Stimulated activated naive CD8-positive, alpha-beta T cell treated with anti-CD3 and anti-CD28 coated beads, Interleukin-15, amount 100 ng/mL, for 72 hours (primary cell): ENCODE measurements at regions not wholly inside any gene's neighbourhood (a gene's known extent, or its start where the extent isn't known, plus 50 kb on each side); places are given as distances from the start of the nearest gene placed in this dataset.

Experiments used
- ATAC-seq: fragments of 150-1000 bp; cut with Tn5 transposase; 2 replicates; pipeline ENCODE4 v1.10.0; 2021; ENCODE audit warnings: mild to moderate bottlenecking, moderate library complexity
- DNase-seq, 2 donors: peaks; one replicate each; pipeline ENCODE4 v3.0.0; 2021 to 2022
- H3K27ac Mint-ChIP-seq, 2 donors: one replicate each; pipeline ENCODE4 v1.8.0; 2022; ENCODE audit warnings: mild to moderate bottlenecking in 2 of 2, mixed read lengths in 2 of 2, moderate library complexity in 2 of 2
- H3K27me3 Mint-ChIP-seq: one replicate; pipeline ENCODE4 v1.8.0; 2022; ENCODE audit warnings: mixed read lengths
- H3K4me1 Mint-ChIP-seq: one replicate; pipeline ENCODE4 v1.8.0; 2022; ENCODE audit warnings: mild to moderate bottlenecking, mixed read lengths
- H3K4me3 Mint-ChIP-seq, 2 donors: one replicate each; pipeline ENCODE4 v1.8.0; 2022; ENCODE audit warnings: mild to moderate bottlenecking in 2 of 2, mixed read lengths in 2 of 2, moderate library complexity in 1 of 2
- H3K9me3 Mint-ChIP-seq, 2 donors: one replicate each; pipeline ENCODE4 v1.8.0; 2022; ENCODE audit warnings: mixed read lengths in 2 of 2

DNA sequence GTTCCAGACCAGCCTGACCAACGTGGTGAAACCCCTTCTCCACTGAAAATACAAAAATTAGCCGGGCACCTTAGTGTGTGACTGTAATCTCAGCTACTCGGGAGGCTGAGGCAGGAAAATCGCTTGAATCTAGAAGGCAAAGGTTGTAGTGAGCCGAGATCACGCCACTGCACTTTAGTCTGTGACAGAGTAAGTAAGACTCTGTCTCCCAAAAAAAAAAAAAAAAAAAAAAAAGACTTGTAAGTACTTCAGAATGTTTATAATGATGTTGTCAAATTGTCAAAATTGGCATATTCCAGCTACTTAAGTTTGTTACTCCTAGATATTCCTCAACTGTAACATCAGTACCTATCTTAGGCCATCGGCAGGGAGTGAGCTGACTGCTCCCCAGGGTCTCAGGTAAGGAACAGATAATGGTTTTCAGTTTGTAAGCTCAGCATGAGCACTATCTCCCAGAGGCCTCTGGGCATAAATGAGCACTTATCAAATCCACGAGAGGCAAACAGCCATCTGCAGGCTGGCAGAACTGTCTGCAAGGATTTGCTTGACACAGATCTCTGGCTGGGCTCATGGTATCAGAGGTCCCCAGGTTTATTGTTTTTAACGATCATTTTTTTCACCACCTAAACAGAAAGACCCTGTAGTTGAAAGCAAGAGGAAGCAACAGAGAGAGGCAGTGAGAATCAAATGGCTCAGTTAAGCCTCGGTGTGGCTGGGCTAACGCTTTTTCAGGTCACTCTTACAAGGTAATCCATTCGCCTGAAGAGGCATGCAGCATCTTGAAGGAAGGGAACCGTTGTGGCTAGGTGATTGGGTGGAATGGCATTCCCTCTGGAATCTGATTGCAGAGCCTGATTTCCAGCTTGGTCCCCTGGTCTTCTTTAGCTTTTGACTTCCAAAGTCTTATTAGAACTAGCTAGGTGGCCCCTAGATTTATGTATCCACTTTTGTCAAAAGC lies 115.9 kb downstream of the LY86 start:
- peaks cover 35% of the 10 kb centered on the region for H3K27me3 Mint-ChIP-seq
- DNase-seq (no peak), ATAC-seq (no peak)
- H3K4me1 Mint-ChIP-seq, result peaks cover 13% of the 10 kb centered on the region
- no peak overlapping the region for H3K27ac Mint-ChIP-seq
- H3K9me3 Mint-ChIP-seq, result no peaks in the 10 kb centered on the region
- H3K4me3 Mint-ChIP-seq, result no peak overlapping the region

DNA sequence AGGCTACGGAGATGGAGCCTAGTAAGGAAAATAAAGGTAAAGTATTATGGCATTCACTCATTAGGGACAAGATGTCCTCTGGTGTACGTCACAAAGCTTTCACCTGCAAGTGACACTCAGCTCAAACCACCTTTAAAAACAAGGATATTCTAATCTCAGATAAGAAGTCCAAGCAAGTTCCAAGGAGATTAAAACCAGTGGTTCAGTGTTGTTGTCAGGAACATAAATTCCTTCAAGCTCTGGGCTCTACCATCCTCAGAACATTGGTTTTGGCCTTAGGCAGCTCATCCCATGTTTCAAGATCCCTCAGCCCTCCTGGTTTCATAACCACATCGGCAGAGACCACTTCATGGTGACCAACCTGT lies 116.5 kb downstream of the LY86 start:
- Mint-ChIP-seq H3K27ac (no peak overlapping the region), H3K9me3 (no peaks in the 10 kb centered on the region), H3K4me3 (no peak overlapping the region), H3K4me1 (peaks cover 11% of the 10 kb centered on the region), H3K27me3 (peaks cover 35% of the 10 kb centered on the region)
- no peak for ATAC-seq
- DNase-seq, result no peak

DNA sequence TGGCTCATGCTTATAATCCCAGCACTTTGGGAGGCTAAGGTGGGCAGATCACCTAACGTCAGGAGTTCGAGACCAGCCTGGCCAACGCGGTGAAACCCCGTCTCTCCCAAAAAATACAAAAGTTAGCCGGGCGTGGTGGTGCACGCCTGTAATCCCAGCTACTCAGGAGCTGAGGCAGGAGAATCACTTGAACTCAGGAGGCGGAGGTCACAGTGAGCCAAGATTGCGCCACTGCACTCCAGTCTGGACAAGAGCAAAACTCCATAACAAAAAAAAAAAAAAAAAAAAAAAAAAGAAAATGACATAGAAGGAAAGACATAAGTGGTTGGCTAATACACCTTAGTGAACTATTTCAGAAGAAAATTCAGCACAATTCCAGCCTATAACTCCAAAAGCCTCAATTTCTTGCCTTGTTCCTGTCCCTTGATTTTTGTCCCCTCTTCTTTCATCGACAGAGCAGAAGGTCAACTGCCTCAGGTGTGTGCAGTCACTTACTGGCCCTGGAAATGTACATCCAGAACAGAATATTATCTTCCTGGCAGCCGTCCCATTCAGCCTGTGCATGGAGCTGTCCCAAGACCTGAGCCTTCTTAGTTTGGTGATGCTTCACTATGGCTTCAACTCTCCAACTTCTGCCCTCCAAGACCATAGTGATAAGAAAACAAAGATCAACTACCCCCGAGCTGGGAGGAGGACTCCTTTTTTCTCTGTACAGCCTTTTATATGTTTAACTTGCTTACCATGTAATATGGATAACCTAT lies 117.6 kb downstream of the LY86 start:
- no peak overlapping the region for H3K4me3 Mint-ChIP-seq
- no peak for DNase-seq
- H3K9me3 Mint-ChIP-seq, result no peaks in the 10 kb centered on the region
- H3K27ac Mint-ChIP-seq, result no peak overlapping the region
- ATAC-seq, result no peak
- peaks cover 35% of the 10 kb centered on the region for H3K27me3 Mint-ChIP-seq
- peaks cover 11% of the 10 kb centered on the region for H3K4me1 Mint-ChIP-seq

DNA sequence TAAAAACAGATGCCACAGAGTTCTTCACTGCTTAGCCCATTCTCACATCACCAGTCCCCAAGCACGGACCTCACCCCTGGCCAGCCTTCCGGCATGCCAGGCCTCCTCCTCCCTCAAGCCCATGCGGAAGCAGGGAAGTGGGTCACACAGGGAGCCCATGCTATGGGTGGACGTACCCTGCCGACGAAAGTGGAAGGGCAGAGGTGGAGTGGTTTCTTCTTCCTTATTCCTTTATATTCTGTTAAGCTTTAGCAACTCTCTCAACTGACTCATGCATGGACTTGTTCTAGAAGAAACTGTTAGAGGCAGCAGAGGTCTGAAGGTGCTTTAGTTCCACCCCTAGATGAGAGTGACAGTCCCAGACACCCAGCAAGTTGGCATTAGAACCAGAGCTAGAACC lies 118.6 kb downstream of the LY86 start:
- no peak overlapping the region for H3K27ac Mint-ChIP-seq
- DNase-seq, result no peak
- H3K27me3 Mint-ChIP-seq, result peaks cover 33% of the 10 kb centered on the region
- no peaks in the 10 kb centered on the region for H3K9me3 Mint-ChIP-seq
- no peak overlapping the region for H3K4me3 Mint-ChIP-seq
- no peak for ATAC-seq
- H3K4me1 Mint-ChIP-seq, result peaks cover 22% of the 10 kb centered on the region

DNA sequence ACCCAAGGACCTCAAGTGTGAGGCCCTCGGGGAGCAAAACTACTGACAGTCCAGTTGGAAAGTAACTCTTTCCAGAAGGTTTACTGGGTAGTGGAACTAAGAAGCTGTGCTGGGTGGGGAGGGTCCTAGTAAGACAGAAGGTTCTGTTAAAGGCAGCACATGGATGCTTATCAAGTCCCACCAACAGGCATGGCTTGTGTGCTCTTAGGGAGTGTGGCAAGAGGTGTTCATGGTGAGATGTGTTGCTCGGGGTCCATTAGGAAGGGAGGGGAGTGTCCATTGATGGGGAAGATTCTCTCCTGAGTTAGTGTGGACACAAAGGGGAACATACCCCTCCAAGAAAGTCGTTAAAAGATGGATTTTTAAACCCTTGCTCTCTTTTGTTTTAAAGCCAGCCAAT lies 120.6 kb downstream of the LY86 start:
- no peak overlapping the region for H3K4me3 Mint-ChIP-seq
- H3K4me1 Mint-ChIP-seq, result peaks cover 33% of the 10 kb centered on the region
- no peak for DNase-seq
- no peak overlapping the region for H3K27ac Mint-ChIP-seq
- no peak for ATAC-seq
- H3K27me3 Mint-ChIP-seq, result peaks cover 44% of the 10 kb centered on the region
- H3K9me3 Mint-ChIP-seq, result no peaks in the 10 kb centered on the region

DNA sequence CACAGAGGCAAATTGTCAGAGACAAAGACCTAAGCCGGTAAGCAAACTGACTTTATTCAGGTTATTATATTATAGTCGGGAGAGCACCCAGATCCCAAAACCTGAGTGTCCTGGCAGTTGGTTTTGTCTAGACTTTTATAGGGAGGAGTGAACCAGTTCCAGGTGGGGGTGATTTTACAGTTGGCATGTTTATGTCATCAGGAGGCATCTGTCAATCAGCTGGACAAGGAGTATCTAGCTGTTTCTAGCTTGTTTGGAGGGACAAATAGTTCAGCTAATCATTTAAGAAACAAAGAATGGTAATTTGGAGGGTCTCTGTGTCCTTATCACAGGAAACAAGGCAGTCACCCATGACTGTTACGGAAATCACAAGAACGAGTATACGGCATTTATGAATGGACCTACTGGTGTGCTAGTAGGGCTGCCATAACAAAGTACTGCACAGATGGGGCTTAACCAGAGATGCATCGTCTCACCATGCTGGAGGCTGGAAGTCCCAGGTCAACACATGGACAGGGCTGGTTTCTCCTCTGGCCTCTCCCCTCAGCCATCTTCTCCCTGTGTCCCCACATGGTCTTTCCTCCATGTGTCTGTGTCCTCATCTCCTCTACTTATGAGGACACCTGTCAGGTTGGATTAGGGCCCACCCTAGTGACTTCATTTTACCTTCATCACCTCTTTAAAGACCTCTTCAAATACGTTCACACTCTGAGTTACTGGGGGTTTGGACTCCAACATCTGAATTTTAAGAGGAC lies 122.7 kb downstream of the LY86 start:
- ATAC-seq (no peak), DNase-seq (no peak)
- H3K4me3 Mint-ChIP-seq, result peak overlapping the region; percentile 63 to 85
- H3K9me3 Mint-ChIP-seq, result no peaks in the 10 kb centered on the region
- no peak overlapping the region for H3K27ac Mint-ChIP-seq
- H3K27me3 Mint-ChIP-seq, result peaks cover 44% of the 10 kb centered on the region
- peaks cover 35% of the 10 kb centered on the region for H3K4me1 Mint-ChIP-seq

DNA sequence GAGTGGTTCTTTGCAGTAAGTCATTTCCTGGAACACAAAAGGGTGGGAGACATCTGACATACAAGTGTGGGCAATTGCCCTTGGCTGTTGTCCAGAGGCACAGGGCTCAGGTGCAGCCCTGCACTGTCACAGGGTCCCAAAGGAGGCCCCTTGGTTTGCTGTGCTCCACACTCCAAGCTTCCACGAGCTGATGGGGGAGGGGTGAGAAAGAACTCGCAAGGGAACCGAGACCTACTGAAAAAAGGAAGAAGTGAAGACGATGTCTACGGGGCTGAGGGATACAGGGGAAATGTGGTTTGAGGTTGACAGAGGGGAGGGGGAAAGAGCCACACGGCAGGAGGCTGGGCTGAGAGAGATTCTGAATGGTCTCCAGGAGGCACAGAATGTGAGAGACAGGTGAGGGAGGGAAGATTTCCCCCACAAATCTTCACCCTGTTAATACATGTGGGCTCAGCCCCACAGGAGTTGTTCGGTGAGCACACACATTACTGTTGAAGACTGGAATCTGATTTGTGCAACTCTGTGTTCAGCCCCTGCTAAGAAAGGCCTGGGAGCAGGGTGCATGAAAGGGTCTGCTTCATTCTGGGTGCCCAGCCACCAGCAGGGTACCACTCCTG lies 123.4 kb downstream of the LY86 start:
- H3K4me1 Mint-ChIP-seq, result peaks cover 35% of the 10 kb centered on the region
- peak overlapping the region; percentile 34 to 77 for H3K27ac Mint-ChIP-seq
- ATAC-seq (peak; percentile 38), DNase-seq (no peak)
- peaks cover 44% of the 10 kb centered on the region for H3K27me3 Mint-ChIP-seq
- peak overlapping the region; percentile 63 to 85 for H3K4me3 Mint-ChIP-seq
- no peaks in the 10 kb centered on the region for H3K9me3 Mint-ChIP-seq

DNA sequence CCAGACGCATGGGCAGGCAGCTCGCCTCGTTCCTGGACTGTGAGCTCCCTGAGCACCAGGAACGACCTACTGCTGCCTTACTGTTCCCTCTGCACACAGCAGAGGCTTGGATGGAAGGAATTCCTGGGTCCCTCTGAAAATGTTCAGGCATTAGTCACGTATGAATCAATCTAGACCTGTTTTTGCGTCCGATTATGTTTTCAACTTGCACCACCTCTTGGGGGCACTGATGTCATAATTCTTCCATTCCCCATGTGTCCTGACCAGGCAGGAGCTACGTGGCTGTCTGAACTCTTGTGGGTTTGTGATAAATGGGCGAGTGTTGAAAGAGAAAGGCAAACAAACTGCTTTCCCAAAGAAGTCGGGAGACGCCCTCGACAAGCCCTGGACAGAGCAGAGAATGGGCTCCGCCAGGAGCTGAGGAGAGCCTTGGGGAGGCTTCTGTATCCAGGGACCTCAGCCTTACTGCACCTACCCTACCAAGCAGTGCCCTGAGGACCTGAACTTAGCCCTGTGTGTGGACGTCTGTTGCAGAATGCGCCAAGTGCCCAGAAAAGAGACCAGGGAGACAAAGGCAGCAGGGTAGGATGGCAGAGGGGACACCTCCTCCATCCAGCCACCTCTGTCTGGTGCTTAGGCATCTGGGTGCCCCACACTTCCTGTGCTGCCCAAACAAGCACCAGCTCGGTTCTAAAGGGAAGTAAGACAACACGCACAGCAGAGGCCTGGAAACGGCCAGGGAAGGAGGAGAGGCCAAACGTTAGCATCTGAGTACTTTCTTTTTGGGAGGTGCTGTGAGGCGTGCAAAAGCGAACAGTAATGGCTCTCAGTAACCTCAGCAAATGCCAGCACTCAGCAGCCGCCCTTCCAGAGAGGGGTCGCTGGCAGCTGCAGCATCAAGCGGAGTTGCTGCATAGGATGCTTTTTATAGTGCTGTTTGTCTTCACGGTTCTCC lies 124.2 kb downstream of the LY86 start:
- DNase-seq (no peak), ATAC-seq (peak; percentile 65)

DNA sequence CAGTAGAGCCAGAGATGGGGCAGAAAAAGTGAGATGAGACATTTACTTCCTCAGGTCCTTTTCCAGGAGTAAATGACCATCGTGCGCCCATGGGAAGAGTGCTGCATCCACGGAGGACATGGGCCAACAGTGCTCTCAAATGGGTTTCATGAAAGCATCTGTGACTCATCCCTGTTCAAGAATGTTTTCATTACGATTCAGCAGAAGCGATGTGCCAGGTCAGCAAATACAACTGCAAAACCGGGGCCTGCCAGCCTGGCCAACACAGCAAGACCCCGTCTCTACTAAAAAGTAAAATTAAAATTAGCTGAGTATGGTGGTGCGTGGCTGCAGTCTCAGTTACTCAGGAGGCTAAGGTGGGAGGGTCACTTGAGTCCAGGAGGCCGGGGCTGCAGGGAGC lies 125.1 kb downstream of the LY86 start:
- H3K4me3 Mint-ChIP-seq, result no peak overlapping the region
- H3K27me3 Mint-ChIP-seq, result peaks cover 41% of the 10 kb centered on the region

More for the DNA sequence above, 124.2 kb downstream of the LY86 start:
- peak overlapping the region in 1 of 2 donors; percentile 27 for H3K27ac Mint-ChIP-seq
- peaks cover 36% of the 10 kb centered on the region for H3K4me1 Mint-ChIP-seq
- no peaks in the 10 kb centered on the region for H3K9me3 Mint-ChIP-seq
- H3K4me3 Mint-ChIP-seq, result peak overlapping the region; percentile 7 to 85
- H3K27me3 Mint-ChIP-seq, result peaks cover 44% of the 10 kb centered on the region

DNA sequence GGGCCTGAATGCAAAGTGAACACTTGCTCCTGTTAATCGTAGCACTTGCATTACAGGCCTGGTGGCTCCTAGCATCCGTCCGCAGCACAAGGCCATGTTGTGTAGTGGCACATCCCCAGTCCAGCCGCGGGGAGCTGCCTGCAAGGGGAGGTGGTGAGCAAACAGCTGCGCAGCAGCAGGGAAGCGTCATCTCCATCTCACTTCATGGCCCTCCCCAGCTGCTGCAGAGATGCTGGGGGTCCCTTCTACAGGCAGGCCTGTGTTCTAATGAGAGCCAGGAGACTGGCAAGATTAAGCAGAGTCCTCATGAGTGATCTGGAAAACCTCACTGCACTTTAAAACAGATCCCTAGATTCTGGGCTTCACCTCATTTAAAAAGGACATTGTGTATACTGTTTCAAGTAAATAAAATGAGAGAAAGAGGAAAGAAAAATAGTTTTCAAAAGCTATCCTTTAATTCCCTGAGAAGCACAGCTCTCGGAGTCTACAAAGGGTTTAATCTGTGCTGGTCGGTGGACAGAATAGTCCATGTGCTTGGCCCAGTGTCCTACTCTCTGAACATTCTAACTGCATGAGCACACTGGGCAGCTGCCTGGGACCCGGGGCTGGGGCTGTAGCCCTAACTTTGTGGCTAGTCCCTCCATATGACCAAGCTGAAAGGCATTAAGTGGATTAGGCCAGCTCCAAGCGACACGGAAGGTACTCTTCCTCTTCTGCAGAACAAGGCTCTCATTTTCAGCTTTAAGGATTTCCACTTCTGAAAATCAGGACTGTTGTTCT lies 125.8 kb downstream of the LY86 start:
- Mint-ChIP-seq H3K27me3 (peaks cover 36% of the 10 kb centered on the region), H3K27ac (no peak overlapping the region), H3K4me1 (peaks cover 48% of the 10 kb centered on the region), H3K4me3 (no peak overlapping the region), H3K9me3 (no peaks in the 10 kb centered on the region)
- DNase-seq, result no peak
- no peak for ATAC-seq

More for the DNA sequence above, 125.1 kb downstream of the LY86 start:
- Mint-ChIP-seq H3K27ac (no peak overlapping the region), H3K4me1 (peaks cover 44% of the 10 kb centered on the region), H3K9me3 (no peaks in the 10 kb centered on the region)
- ATAC-seq (no peak), DNase-seq (no peak)

DNA sequence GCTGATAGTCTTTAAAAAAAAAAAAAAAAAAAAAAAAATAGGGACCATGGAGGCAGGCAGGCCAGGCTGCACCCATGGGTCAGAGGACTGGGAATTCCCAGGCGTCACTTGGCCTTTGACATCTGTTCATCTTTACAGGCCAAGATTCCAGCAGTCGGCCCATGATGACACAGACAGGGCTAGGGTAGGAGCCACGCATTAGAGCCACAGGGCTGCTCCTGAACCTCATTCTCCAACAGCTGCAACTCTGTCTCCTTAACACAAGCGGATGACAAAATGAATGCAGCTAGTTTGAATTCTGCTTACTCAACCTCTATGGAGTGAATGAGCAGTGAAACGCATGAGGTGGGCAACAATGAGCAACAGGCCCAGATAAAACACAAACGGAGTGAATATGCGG lies 126.4 kb downstream of the LY86 start:
- no peaks in the 10 kb centered on the region for H3K9me3 Mint-ChIP-seq
- peaks cover 48% of the 10 kb centered on the region for H3K4me1 Mint-ChIP-seq
- ATAC-seq, result no peak
- H3K4me3 Mint-ChIP-seq, result no peak overlapping the region
- H3K27me3 Mint-ChIP-seq, result peaks cover 33% of the 10 kb centered on the region
- DNase-seq, result no peak
- H3K27ac Mint-ChIP-seq, result no peak overlapping the region

DNA sequence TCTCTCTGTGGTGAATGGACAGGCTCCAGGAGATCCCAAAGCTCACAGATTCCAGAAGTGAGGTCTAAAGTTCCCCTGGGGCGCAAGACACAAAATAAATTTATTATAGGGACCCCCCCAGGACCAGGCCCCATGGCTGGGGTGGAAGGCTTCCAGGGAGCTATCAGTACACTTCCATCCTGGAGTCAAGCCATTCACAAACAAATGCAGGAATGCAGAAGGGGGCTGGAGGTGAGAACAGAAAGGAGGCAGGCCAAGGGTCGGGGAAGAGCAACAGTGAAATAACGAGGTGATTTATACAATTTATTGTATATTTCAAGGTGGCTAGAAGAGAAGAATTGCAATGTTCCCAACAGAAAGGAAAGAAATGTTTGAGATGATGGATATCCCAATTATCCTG lies 126.9 kb downstream of the LY86 start:
- H3K9me3 Mint-ChIP-seq, result no peaks in the 10 kb centered on the region
- H3K4me3 Mint-ChIP-seq, result no peak overlapping the region
- no peak overlapping the region for H3K27ac Mint-ChIP-seq
- DNase-seq (no peak), ATAC-seq (no peak)
- peaks cover 28% of the 10 kb centered on the region for H3K27me3 Mint-ChIP-seq
- H3K4me1 Mint-ChIP-seq, result peaks cover 48% of the 10 kb centered on the region

DNA sequence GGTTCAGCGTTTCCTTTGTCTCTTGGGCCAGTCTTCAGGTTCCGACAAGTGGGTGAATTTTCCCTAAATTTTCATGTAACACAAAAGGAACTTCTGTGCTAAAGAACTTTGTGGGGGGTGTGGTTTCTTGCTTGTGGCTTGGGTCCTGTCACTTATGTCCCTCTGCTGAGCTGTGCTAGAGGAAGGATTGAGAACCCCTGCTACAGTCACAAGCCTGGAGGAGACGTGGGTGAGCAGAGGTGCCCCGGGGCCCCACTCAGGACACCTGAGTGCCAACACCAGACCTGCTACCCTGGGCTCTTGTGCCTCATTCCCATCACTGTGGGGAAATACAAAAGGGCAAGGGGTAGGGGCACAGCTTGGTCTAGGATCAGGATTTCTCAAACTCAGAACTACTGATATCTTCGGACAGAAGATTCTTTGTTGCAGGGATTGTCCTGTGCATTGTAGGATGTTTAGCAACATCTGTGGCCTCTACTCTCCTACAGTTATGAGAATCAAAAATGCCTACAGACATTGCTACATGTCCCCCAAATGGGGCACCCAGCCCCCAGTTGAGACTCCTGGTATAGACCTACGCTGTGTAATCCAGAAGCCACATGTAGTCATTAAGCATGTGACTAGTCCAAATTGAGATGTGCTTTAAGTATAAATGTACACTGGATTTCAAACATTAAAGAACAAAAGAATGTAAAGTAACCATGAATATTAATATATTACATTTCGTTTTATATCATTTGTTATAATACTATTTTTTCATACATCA lies 128.7 kb downstream of the LY86 start:
- H3K4me3 Mint-ChIP-seq, result no peak overlapping the region
- H3K4me1 Mint-ChIP-seq, result peaks cover 34% of the 10 kb centered on the region
- no peak for DNase-seq
- no peaks in the 10 kb centered on the region for H3K9me3 Mint-ChIP-seq
- H3K27ac Mint-ChIP-seq, result no peak overlapping the region
- no peak for ATAC-seq
- H3K27me3 Mint-ChIP-seq, result peaks cover 12% of the 10 kb centered on the region
